NOMO-1 (cell line): ENCODE measurements at regions not wholly inside any gene's neighbourhood (a gene's known extent, or its start where the extent isn't known, plus 50 kb on each side); places are given as distances from the start of the nearest gene placed in this dataset.
"Not testable (repeated sequence)": the region's sequence is repeated elsewhere in the genome, so short reads cannot be mapped to it uniquely, and the experiment has no call there.

Experiments used
- DNase-seq, 2 experiments: peaks; one replicate each; lab custom pipeline; 2025; ENCODE audit not compliant: unreplicated experiment in 2 of 2; lab: John Stamatoyannopoulos, UW

- DNase-seq: no peak
These were observed 432.1 kb upstream of the MDFIC2 start for GRCh38 chr3:70744536-70744935.

GRCh38 chr3:70743754-70744153, 431.3 kb upstream of the MDFIC2 start:
- DNase-seq: no peak

- no peak for DNase-seq
These were observed 429.6 kb upstream of the MDFIC2 start for GRCh38 chr3:70742081-70742480.

- no peak for DNase-seq
These were observed 428.4 kb upstream of the MDFIC2 start for GRCh38 chr3:70740872-70741271.

GRCh38 chr3:70740071-70740470, 427.6 kb upstream of the MDFIC2 start:
- no peak for DNase-seq

- no peak for DNase-seq
These were observed 425.8 kb upstream of the MDFIC2 start for GRCh38 chr3:70738291-70738681.

GRCh38 chr3:70737666-70738290, 425.3 kb upstream of the MDFIC2 start:
- no peak for DNase-seq

- DNase-seq: no peak
These were observed 423.6 kb upstream of the MDFIC2 start for GRCh38 chr3:70736009-70736408.

- DNase-seq: no peak
These were observed 422.3 kb upstream of the MDFIC2 start for GRCh38 chr3:70734756-70735155.

- no peak for DNase-seq
These were observed 418.6 kb upstream of the MDFIC2 start for GRCh38 chr3:70731046-70731445.

- no peak for DNase-seq
These were observed 417.4 kb upstream of the MDFIC2 start for GRCh38 chr3:70729845-70730244.

- DNase-seq: no peak
These were observed 415.9 kb upstream of the MDFIC2 start for GRCh38 chr3:70728311-70728710.

- DNase-seq: no peak
These were observed 414.5 kb upstream of the MDFIC2 start for GRCh38 chr3:70726961-70727360.

- DNase-seq: no peak
These were observed 413.9 kb upstream of the MDFIC2 start for GRCh38 chr3:70726096-70726938.

- DNase-seq: no peak
These were observed 409.6 kb upstream of the MDFIC2 start for GRCh38 chr3:70722018-70722417.

- DNase-seq: no peak
These were observed 404.4 kb upstream of the MDFIC2 start for GRCh38 chr3:70716832-70717231.

- no peak for DNase-seq
These were observed 400.1 kb upstream of the MDFIC2 start for GRCh38 chr3:70712449-70713082.

GRCh38 chr3:70703305-70704102, 391.1 kb upstream of the MDFIC2 start:
- DNase-seq: no peak

- no peak for DNase-seq
These were observed 389.7 kb upstream of the MDFIC2 start for GRCh38 chr3:70702132-70702531.

- DNase-seq: no peak
These were observed 372.3 kb upstream of the MDFIC2 start for GRCh38 chr3:70684701-70685100.

- not testable (repeated sequence) for DNase-seq
These were observed 363.4 kb upstream of the MDFIC2 start for GRCh38 chr3:70675810-70676209.
